Activated B cell treated with CpG ODN at 0.5 μM for 24 hours (primary cell): ENCODE measurements at regions not wholly inside any gene's neighbourhood (a gene's known extent, or its start where the extent isn't known, plus 50 kb on each side); places are given as distances from the start of the nearest gene placed in this dataset.

Experiments used
- ATAC-seq: fragments of 200-7000 bp; cut with Tn5 transposase; one replicate; pipeline ENCODE4 v1.10.0; 2021; ENCODE audit warnings: low read depth, mild to moderate bottlenecking, moderate library complexity
- CTCF ChIA-PET: fragments of 350-600 bp; sonication (Branson Sonifier 250); formaldehyde crosslinking; loops from one replicate; lab custom pipeline; 2021; ENCODE audit warnings: antibody characterized with exemption; lab: Charles Lee
- POLR2A ChIA-PET: fragments of 350-600 bp; sonication (Branson Sonifier 250); formaldehyde crosslinking; loops from one replicate; lab custom pipeline; 2021; ENCODE audit warnings: antibody characterized with exemption; lab: Charles Lee
- DNase-seq: peaks from one replicate; pipeline ENCODE4 v3.0.0; 2022
- H3K27ac Mint-ChIP-seq: one replicate; pipeline ENCODE4 v1.8.0; 2020; ENCODE audit warnings: mixed read lengths
- H3K27me3 Mint-ChIP-seq: one replicate; pipeline ENCODE4 v1.8.0; 2021; ENCODE audit warnings: mixed read lengths
- H3K36me3 Mint-ChIP-seq: one replicate; pipeline ENCODE4 v1.8.0; 2021; ENCODE audit warnings: low read depth, mixed read lengths
- H3K4me1 Mint-ChIP-seq: one replicate; pipeline ENCODE4 v1.8.0; 2021; ENCODE audit warnings: mixed read lengths
- H3K4me3 Mint-ChIP-seq: one replicate; pipeline ENCODE4 v1.8.0; 2020; ENCODE audit warnings: mild to moderate bottlenecking, mixed read lengths
- H3K9me3 Mint-ChIP-seq: one replicate; pipeline ENCODE4 v1.8.0; 2020; ENCODE audit warnings: mixed read lengths
- CTCF ChIP-seq: fragments of 200-600 bp; IDR thresholded peaks from one replicate; pipeline ENCODE4 v1.8.0; 2022; ENCODE audit warnings: antibody characterized with exemption, mild to moderate bottlenecking
- intact Hi-C: fragments of 100-400 bp; cut with micrococcal nuclease; formaldehyde crosslinking; loops from one replicate; pipeline ENCODE4 v1.15.1; 2024

GRCh38 chr22:47849576-47849975 lies 1087.1 kb downstream of the TBC1D22A start:
- POLR2A ChIA-PET = no interaction called here
- H3K9me3 Mint-ChIP-seq = no peaks in the 10 kb centered on the region
- H3K4me3 Mint-ChIP-seq = no peak overlapping the region
- H3K27ac Mint-ChIP-seq = no peak overlapping the region
- no peak for ATAC-seq
- no peak for TF ChIP-seq CTCF
- intact Hi-C loops = no loop called here
- DNase-seq = no peak
- H3K4me1 Mint-ChIP-seq = no peaks in the 10 kb centered on the region
- CTCF ChIA-PET = no interaction called here
- H3K27me3 Mint-ChIP-seq = peaks cover 13% of the 10 kb centered on the region
- H3K36me3 Mint-ChIP-seq = no peaks in the 10 kb centered on the region

GRCh38 chr22:47848184-47848920 lies 1085.9 kb downstream of the TBC1D22A start:
- Mint-ChIP-seq H3K36me3 (no peaks in the 10 kb centered on the region), H3K4me1 (no peaks in the 10 kb centered on the region), H3K27me3 (peaks cover 13% of the 10 kb centered on the region), H3K9me3 (no peaks in the 10 kb centered on the region), H3K4me3 (no peak overlapping the region), H3K27ac (no peak overlapping the region)
- DNase-seq (no peak), ATAC-seq (no peak)
- intact Hi-C loops = no loop called here
- TF ChIP-seq CTCF = no peak
- ChIA-PET POLR2A (no interaction called here), CTCF (no interaction called here)

- DNase-seq (no peak), ATAC-seq (no peak)
- H3K4me1 Mint-ChIP-seq = no peaks in the 10 kb centered on the region
- no peak overlapping the region for H3K27ac Mint-ChIP-seq
- peaks cover 18% of the 10 kb centered on the region for H3K27me3 Mint-ChIP-seq
- intact Hi-C loops = no loop called here
- no peaks in the 10 kb centered on the region for H3K36me3 Mint-ChIP-seq
- TF ChIP-seq CTCF = no peak
- no peak overlapping the region for H3K4me3 Mint-ChIP-seq
- ChIA-PET CTCF (no interaction called here), POLR2A (no interaction called here)
- H3K9me3 Mint-ChIP-seq = no peaks in the 10 kb centered on the region
Measured at GRCh38 chr22:47847131-47847890, 1084.9 kb downstream of the TBC1D22A start.

GRCh38 chr22:47846206-47846605 lies 1083.8 kb downstream of the TBC1D22A start:
- Mint-ChIP-seq H3K4me3 (no peak overlapping the region), H3K36me3 (no peaks in the 10 kb centered on the region), H3K4me1 (peaks cover 10% of the 10 kb centered on the region), H3K27ac (no peak overlapping the region), H3K27me3 (peaks cover 20% of the 10 kb centered on the region), H3K9me3 (no peaks in the 10 kb centered on the region)
- CTCF ChIA-PET = no interaction called here
- intact Hi-C loops = no loop called here
- POLR2A ChIA-PET = no interaction called here
- TF ChIP-seq CTCF = no peak
- ATAC-seq (no peak), DNase-seq (no peak)

- no peaks in the 10 kb centered on the region for H3K36me3 Mint-ChIP-seq
- peaks cover 27% of the 10 kb centered on the region for H3K27me3 Mint-ChIP-seq
- H3K27ac Mint-ChIP-seq = no peak overlapping the region
- DNase-seq (no peak), ATAC-seq (no peak)
- peaks cover 20% of the 10 kb centered on the region for H3K4me1 Mint-ChIP-seq
- H3K4me3 Mint-ChIP-seq = no peak overlapping the region
- no peak for TF ChIP-seq CTCF
- H3K9me3 Mint-ChIP-seq = no peaks in the 10 kb centered on the region
- intact Hi-C loops = loop anchor here (2.0 kb wide), 1 partner anchor 651 kb away; no protein-coding TSS in a partner anchor
- CTCF ChIA-PET = interaction anchor here (1.4 kb wide), 1 partner anchor 651 kb away, joined by 4 read pairs; no protein-coding TSS in a partner anchor
- POLR2A ChIA-PET = interaction anchor here (0.7 kb wide), 1 partner anchor 653 kb away, joined by 3 read pairs; no protein-coding TSS in a partner anchor
Measured at GRCh38 chr22:47842119-47842518, 1079.7 kb downstream of the TBC1D22A start.
